Fibroblast of lung (primary cell): ENCODE measurements at regions not wholly inside any gene's neighbourhood (a gene's known extent, or its start where the extent isn't known, plus 50 kb on each side); places are given as distances from the start of the nearest gene placed in this dataset.

Experiments used
- DNase-seq, 2 donors: peaks; one replicate each; pipeline versions ENCODE4 v3.0.0 to v3.0.0-alpha.2; 2010; ENCODE audit warnings: low read depth in 2 of 2
- H2AFZ ChIP-seq: 2 replicates; pipeline ENCODE4 v1.5.1; 2012; ENCODE audit warnings: low read length, control low read depth, inconsistent platforms
- H3K27ac ChIP-seq: 2 replicates; pipeline ENCODE4 v1.5.1; 2011; ENCODE audit warnings: low read length, control low read depth; ENCODE audit not compliant: insufficient read depth
- H3K27me3 ChIP-seq: 2 replicates; pipeline ENCODE4 v1.5.1; 2011; ENCODE audit warnings: mild to moderate bottlenecking, low read length; ENCODE audit not compliant: control insufficient read depth, insufficient read depth
- H3K36me3 ChIP-seq: 2 replicates; pipeline ENCODE4 v1.5.1; 2011; ENCODE audit warnings: low read length; ENCODE audit not compliant: control insufficient read depth, insufficient read depth
- H3K4me1 ChIP-seq: 2 replicates; pipeline ENCODE4 v1.5.1; 2011; ENCODE audit warnings: low read length; ENCODE audit not compliant: control insufficient read depth, insufficient read depth; ENCODE audit errors: extremely low read depth
- H3K4me2 ChIP-seq: 2 replicates; pipeline ENCODE4 v1.5.1; 2011; ENCODE audit warnings: low read length, control low read depth; ENCODE audit not compliant: insufficient read depth; ENCODE audit errors: extremely low read depth
- H3K4me3 ChIP-seq, 4 experiments: fragments of 200-600 bp in 1 of 4; sonication (generic) in 1 of 4; replicated peaks in 1 of 4; 2 replicates each; pipeline ENCODE4 v1.5.1; 2011 to 2016; ENCODE audit warnings: low read length in 4 of 4, low read depth in 3 of 4, mild to moderate bottlenecking in 3 of 4, control low read depth in 2 of 4, inconsistent platforms in 1 of 4, mixed read lengths in 1 of 4; ENCODE audit not compliant: insufficient read depth in 1 of 4; ENCODE audit errors: control extremely low read depth in 1 of 4
- H3K79me2 ChIP-seq: 2 replicates; pipeline ENCODE4 v1.5.1; 2012; ENCODE audit warnings: mild to moderate bottlenecking, low read length, inconsistent platforms; ENCODE audit not compliant: control insufficient read depth, insufficient read depth
- H3K9ac ChIP-seq: 2 replicates; pipeline ENCODE4 v1.5.1; 2011; ENCODE audit warnings: mild to moderate bottlenecking, low read length, control low read depth; ENCODE audit not compliant: insufficient read depth
- H3K9me3 ChIP-seq: 2 replicates; pipeline ENCODE4 v1.5.1; 2012; ENCODE audit warnings: low read depth, low read length; ENCODE audit not compliant: control insufficient read depth, insufficient read depth
- H4K20me1 ChIP-seq: 2 replicates; pipeline ENCODE4 v1.5.1; 2011; ENCODE audit warnings: low read length; ENCODE audit not compliant: control insufficient read depth, insufficient read depth; ENCODE audit errors: extremely low read depth
- CTCF ChIP-seq, 2 donors: IDR thresholded peaks in 1 of 2; conservative IDR thresholded peaks in 1 of 2; 1 replicate in 1 of 2; 2 replicates in 1 of 2; pipeline ENCODE4 v1.5.1; 2011 to 2012; ENCODE audit warnings: low read length in 2 of 2, control low read depth in 1 of 2, inconsistent platforms in 1 of 2, low read depth in 1 of 2, mild to moderate bottlenecking in 1 of 2
- EZH2 ChIP-seq: IDR thresholded peaks from 2 replicates; pipeline ENCODE4 v1.5.1; 2012; ENCODE audit warnings: low read length, control low read depth, mild to moderate bottlenecking; ENCODE audit errors: missing control alignments

DNA sequence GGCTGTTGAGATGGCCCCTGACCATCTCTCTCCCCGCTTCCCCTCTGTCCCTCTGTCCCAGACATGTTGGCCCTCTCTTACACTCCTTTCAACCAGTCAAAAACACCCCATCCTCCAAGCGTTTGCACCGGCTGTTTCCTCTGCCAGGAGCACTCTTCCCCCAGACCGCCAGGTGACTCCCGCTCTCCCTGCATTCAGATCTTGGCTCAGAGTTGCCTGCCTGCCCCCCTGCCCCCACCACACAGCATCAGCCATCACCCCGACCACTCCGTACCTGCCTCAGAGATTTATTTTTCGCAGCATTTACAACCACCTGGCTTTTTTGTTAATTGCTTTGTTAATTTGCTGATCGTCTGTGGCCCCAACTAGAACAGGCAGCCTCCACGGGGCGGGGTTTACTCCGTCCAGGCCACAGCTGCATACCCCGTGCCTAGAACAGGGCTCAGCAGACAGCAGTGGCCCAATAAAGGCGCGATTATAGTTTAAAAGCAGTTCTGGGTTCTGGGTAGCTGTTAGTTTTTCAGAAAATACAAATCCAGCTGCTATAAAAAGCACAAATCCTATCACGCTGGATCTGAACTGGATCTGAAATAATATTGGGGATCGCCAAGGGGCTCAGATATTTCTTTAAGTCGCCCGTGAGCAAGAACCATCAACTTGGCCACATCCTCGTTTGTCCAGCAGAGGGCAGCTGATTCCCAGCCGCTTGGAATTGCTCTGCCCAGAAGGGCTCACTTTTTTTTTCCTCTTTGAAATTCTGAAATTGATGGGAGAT, 173.6 kb downstream of the IRF8 start:
- no peaks in the 10 kb centered on the region for H3K4me1 ChIP-seq
- H3K27ac ChIP-seq = no peak overlapping the region
- no peaks in the 10 kb centered on the region for H3K79me2 ChIP-seq
- TF ChIP-seq CTCF (conservative IDR thresholded peaks at IDR 0.05 in 1 of 2, IDR thresholded peaks at IDR 0.05 in 1 of 2; ENCODE audit: low read depth in 1 of 2, low read length in 2 of 2) (peak; percentile 66 to 85), EZH2 (no peak)
- no peak overlapping the region for H3K4me2 ChIP-seq
- H3K9me3 ChIP-seq = no peaks in the 10 kb centered on the region
- H3K9ac ChIP-seq = no peak overlapping the region
- no peaks in the 10 kb centered on the region for H3K36me3 ChIP-seq
- no peak overlapping the region for H2AFZ ChIP-seq
- no peak overlapping the region for H3K4me3 ChIP-seq
- H3K27me3 ChIP-seq = no peaks in the 10 kb centered on the region
- peak; percentile 61 to 88 for DNase-seq
- H4K20me1 ChIP-seq = no peaks in the 10 kb centered on the region

- no peak for TF ChIP-seq CTCF (conservative IDR thresholded peaks at IDR 0.05 in 1 of 2, IDR thresholded peaks at IDR 0.05 in 1 of 2; ENCODE audit: low read depth in 1 of 2, low read length in 2 of 2)
- no peak for TF ChIP-seq EZH2
- no peaks in the 10 kb centered on the region for H4K20me1 ChIP-seq
- H3K79me2 ChIP-seq = no peaks in the 10 kb centered on the region
- H3K4me3 ChIP-seq = no peak overlapping the region
- H2AFZ ChIP-seq = no peak overlapping the region
- no peak overlapping the region for H3K9ac ChIP-seq
- H3K4me2 ChIP-seq = no peak overlapping the region
- no peak for DNase-seq
- H3K9me3 ChIP-seq = no peaks in the 10 kb centered on the region
- no peaks in the 10 kb centered on the region for H3K27me3 ChIP-seq
- H3K4me1 ChIP-seq = no peaks in the 10 kb centered on the region
- no peak overlapping the region for H3K27ac ChIP-seq
- H3K36me3 ChIP-seq = no peaks in the 10 kb centered on the region
These were observed 174.2 kb downstream of the IRF8 start for GRCh38 chr16:86073103-86073625.

DNA sequence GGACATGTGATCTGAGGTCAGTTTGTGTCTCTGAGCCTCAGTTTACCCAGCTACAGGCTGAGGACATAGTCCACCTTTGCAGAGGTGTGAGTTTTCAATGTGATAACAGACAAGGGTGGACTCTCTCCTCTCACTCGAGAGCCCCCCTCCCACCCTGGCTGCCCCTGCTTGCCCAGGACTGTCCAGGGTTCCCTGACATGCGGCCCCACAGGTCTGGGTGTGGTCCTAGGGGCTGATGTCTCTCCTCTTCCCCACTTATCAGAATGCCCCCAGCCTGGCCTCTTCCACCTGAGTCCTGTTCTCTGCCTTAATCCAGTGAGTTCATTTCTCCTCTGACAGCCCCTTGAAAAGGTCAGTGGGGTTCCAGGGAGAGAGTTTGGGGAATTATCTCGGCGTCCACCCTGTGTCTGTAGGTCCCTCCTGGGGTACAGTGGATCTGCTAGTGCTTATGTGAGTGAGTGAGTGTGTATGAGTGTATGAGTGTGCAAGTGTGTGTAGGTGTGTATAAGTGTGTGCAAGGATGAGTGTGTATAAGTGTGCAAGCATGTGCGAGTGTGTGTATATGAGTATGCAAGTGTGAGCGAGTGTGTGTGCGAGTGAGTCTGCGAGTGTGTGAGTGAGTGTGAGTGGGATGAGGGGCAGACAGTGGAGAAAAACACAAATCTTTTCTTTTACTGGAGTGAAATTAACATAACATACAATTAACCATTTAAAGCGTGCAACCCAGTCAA, 175.0 kb downstream of the IRF8 start:
- TF ChIP-seq CTCF (conservative IDR thresholded peaks at IDR 0.05 in 1 of 2, IDR thresholded peaks at IDR 0.05 in 1 of 2; ENCODE audit: low read depth in 1 of 2, low read length in 2 of 2) = no peak
- no peak for TF ChIP-seq EZH2
- peaks cover 3% of the 10 kb centered on the region for H3K4me1 ChIP-seq
- H2AFZ ChIP-seq = no peak overlapping the region
- no peaks in the 10 kb centered on the region for H3K27me3 ChIP-seq
- no peak overlapping the region for H3K27ac ChIP-seq
- H3K9me3 ChIP-seq = no peaks in the 10 kb centered on the region
- no peak overlapping the region for H3K4me2 ChIP-seq
- H3K4me3 ChIP-seq = no peak overlapping the region
- no peaks in the 10 kb centered on the region for H3K79me2 ChIP-seq
- H3K9ac ChIP-seq = no peak overlapping the region
- no peaks in the 10 kb centered on the region for H4K20me1 ChIP-seq
- no peak for DNase-seq
- H3K36me3 ChIP-seq = no peaks in the 10 kb centered on the region
